ENCODE measurements at regions not wholly inside any gene's neighbourhood (a gene's known extent, or its start where the extent isn't known, plus 50 kb on each side); places are given as distances from the start of the nearest gene placed in this dataset.

GRCh38 chrX:36721990-36722389, 286.2 kb upstream of the FAM47C start:
- no peak for DNase-seq (ENCODE audit: low spot score)
- H3K9me3 ChIP-seq (ENCODE audit: low read depth): no peaks in the 10 kb centered on the region
- WGBS (ENCODE audit: low lambda C conversion rate, missing lambda C conversion rate): 62% methylated on average over 3 of the region's 3 CpGs

GRCh38 chrX:36753602-36754001, 254.6 kb upstream of the FAM47C start:
- H2AFZ ChIP-seq: no peak overlapping the region
- DNase-seq (ENCODE audit: low spot score): no peak
- no peaks in the 10 kb centered on the region for H3K79me2 ChIP-seq
- H4K20me1 ChIP-seq (ENCODE audit: insufficient read depth, poor library complexity, severe bottlenecking): no peaks in the 10 kb centered on the region
- TF ChIP-seq EZH2 (IDR thresholded peaks at IDR 0.05; ENCODE audit: borderline replicate concordance) (no peak), CTCF (IDR thresholded peaks at IDR 0.05; ENCODE audit: poor library complexity) (no peak), EZH2phosphoT487 (IDR thresholded peaks at IDR 0.05; ENCODE audit: low read depth, severe bottlenecking, unreplicated experiment) (no peak)
- no peak overlapping the region for H3K4me2 ChIP-seq
- H3K27ac ChIP-seq: no peak overlapping the region
- WGBS (ENCODE audit: low lambda C conversion rate, missing lambda C conversion rate): 91% methylated on average over 2 of the region's 2 CpGs
- no peaks in the 10 kb centered on the region for H3K36me3 ChIP-seq (replicated peaks; ENCODE audit: insufficient read depth, low read depth)
- no peak overlapping the region for H3K4me3 ChIP-seq
- H3K9me3 ChIP-seq (ENCODE audit: low read depth): no peaks in the 10 kb centered on the region
- H3K27me3 ChIP-seq: no peaks in the 10 kb centered on the region
- no peaks in the 10 kb centered on the region for H3K4me1 ChIP-seq (ENCODE audit: insufficient read depth)
- no peaks in the 10 kb centered on the region for H3K9me2 ChIP-seq (replicated peaks; ENCODE audit: insufficient read depth)

More at GRCh38 chrX:36721990-36722389, 286.2 kb upstream of the FAM47C start:
- Histone ChIP-seq H3K27me3 (no peaks in the 10 kb centered on the region), H3K4me2 (no peak overlapping the region), H4K20me1 (ENCODE audit: insufficient read depth, poor library complexity, severe bottlenecking) (no peaks in the 10 kb centered on the region), H3K4me1 (ENCODE audit: insufficient read depth) (no peaks in the 10 kb centered on the region), H3K9me2 (replicated peaks; ENCODE audit: insufficient read depth) (no peaks in the 10 kb centered on the region), H3K27ac (no peak overlapping the region), H2AFZ (no peak overlapping the region), H3K36me3 (replicated peaks; ENCODE audit: insufficient read depth, low read depth) (no peaks in the 10 kb centered on the region), H3K79me2 (no peaks in the 10 kb centered on the region), H3K4me3 (no peak overlapping the region)
- TF ChIP-seq EZH2 (IDR thresholded peaks at IDR 0.05; ENCODE audit: borderline replicate concordance) (no peak), EZH2phosphoT487 (IDR thresholded peaks at IDR 0.05; ENCODE audit: low read depth, severe bottlenecking, unreplicated experiment) (no peak), CTCF (IDR thresholded peaks at IDR 0.05; ENCODE audit: poor library complexity) (no peak)

GRCh38 chrX:36787752-36788151, 220.4 kb upstream of the FAM47C start:
- no peaks in the 10 kb centered on the region for H4K20me1 ChIP-seq (ENCODE audit: insufficient read depth, poor library complexity, severe bottlenecking)
- TF ChIP-seq EZH2phosphoT487 (IDR thresholded peaks at IDR 0.05; ENCODE audit: low read depth, severe bottlenecking, unreplicated experiment) (no peak), CTCF (IDR thresholded peaks at IDR 0.05; ENCODE audit: poor library complexity) (no peak), EZH2 (IDR thresholded peaks at IDR 0.05; ENCODE audit: borderline replicate concordance) (no peak)
- WGBS (ENCODE audit: low lambda C conversion rate, missing lambda C conversion rate): 79% methylated on average over 2 of the region's 2 CpGs
- no peaks in the 10 kb centered on the region for H3K9me2 ChIP-seq (replicated peaks; ENCODE audit: insufficient read depth)
- no peak overlapping the region for H3K4me2 ChIP-seq
- no peak overlapping the region for H3K27ac ChIP-seq
- H3K79me2 ChIP-seq: no peaks in the 10 kb centered on the region
- no peaks in the 10 kb centered on the region for H3K36me3 ChIP-seq (replicated peaks; ENCODE audit: insufficient read depth, low read depth)
- H3K4me1 ChIP-seq (ENCODE audit: insufficient read depth): no peaks in the 10 kb centered on the region
- H3K9me3 ChIP-seq (ENCODE audit: low read depth): no peaks in the 10 kb centered on the region
- no peaks in the 10 kb centered on the region for H3K27me3 ChIP-seq
- no peak overlapping the region for H3K4me3 ChIP-seq
- DNase-seq (ENCODE audit: low spot score): no peak
- H2AFZ ChIP-seq: no peak overlapping the region

- no peaks in the 10 kb centered on the region for H3K4me1 ChIP-seq (ENCODE audit: insufficient read depth)
- H4K20me1 ChIP-seq (ENCODE audit: insufficient read depth, poor library complexity, severe bottlenecking): no peaks in the 10 kb centered on the region
- no peak overlapping the region for H2AFZ ChIP-seq
- H3K27ac ChIP-seq: no peak overlapping the region
- no peak overlapping the region for H3K4me3 ChIP-seq
- H3K9me2 ChIP-seq (replicated peaks; ENCODE audit: insufficient read depth): no peaks in the 10 kb centered on the region
- H3K27me3 ChIP-seq: no peaks in the 10 kb centered on the region
- H3K36me3 ChIP-seq (replicated peaks; ENCODE audit: insufficient read depth, low read depth): no peaks in the 10 kb centered on the region
- WGBS (ENCODE audit: low lambda C conversion rate, missing lambda C conversion rate): 73% methylated on average over 4 of the region's 4 CpGs
- no peak overlapping the region for H3K4me2 ChIP-seq
- TF ChIP-seq EZH2phosphoT487 (IDR thresholded peaks at IDR 0.05; ENCODE audit: low read depth, severe bottlenecking, unreplicated experiment) (no peak), EZH2 (IDR thresholded peaks at IDR 0.05; ENCODE audit: borderline replicate concordance) (no peak), CTCF (IDR thresholded peaks at IDR 0.05; ENCODE audit: poor library complexity) (no peak)
- no peaks in the 10 kb centered on the region for H3K9me3 ChIP-seq (ENCODE audit: low read depth)
- H3K79me2 ChIP-seq: no peaks in the 10 kb centered on the region
- no peak for DNase-seq (ENCODE audit: low spot score)
Observed at GRCh38 chrX:36803151-36803550, 205.0 kb upstream of the FAM47C start.
